ENCODE measurements at regions not wholly inside any gene's neighbourhood (a gene's known extent, or its start where the extent isn't known, plus 50 kb on each side); places are given as distances from the start of the nearest gene placed in this dataset.
"Not testable (repeated sequence)": the region's sequence is repeated elsewhere in the genome, so short reads cannot be mapped to it uniquely, and the experiment has no call there.

DNA sequence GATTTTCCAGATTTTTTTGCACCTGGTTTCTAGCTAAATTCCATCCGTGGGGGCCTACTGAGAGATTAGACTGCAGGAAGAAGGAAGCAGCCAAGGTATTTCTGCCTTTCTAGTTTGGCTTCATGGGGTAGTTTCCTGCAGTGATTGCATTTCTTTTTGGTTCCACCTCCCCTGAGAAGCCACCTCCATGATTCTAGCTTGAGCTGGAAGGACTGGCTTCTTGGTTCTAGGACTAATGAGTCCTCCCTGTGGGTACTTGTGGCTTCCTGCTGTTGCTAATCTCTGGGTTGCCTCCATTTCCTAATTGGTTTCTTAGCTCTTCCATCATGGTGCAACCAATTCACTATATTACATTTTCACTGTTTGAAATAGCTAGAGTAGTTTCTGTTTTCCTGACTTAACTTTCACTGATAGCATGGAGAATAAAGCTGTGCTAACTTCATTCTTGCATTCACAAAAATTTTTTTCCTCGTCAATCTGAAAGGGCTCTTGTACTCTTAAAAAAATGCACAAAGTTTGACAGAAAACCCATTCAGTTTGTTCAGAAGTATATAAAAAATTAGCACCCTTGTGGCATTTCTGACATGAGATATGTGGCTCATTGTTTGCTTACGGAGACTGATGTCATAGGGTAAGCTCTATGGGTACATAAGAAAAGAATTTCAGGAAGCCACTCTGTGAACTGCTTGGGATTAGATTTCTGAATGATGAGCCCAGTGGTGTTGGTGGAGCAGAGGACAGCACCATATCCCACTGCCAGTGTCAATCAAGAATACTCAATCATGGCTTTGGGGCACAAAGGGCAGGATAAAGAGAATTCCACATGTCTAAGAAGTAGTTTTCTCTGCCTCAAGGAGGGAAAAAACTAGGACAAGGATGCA is 242.8 kb upstream of the RBMS1 start:
- Mint-ChIP-seq H3K36me3 (peaks cover 3% of the 10 kb centered on the region), H3K27ac (no peak overlapping the region), H3K4me3 (no peak overlapping the region), H3K4me1 (ENCODE audit: low read depth) (no peaks in the 10 kb centered on the region), H3K9me3 (ENCODE audit: low read depth) (no peaks in the 10 kb centered on the region), H3K27me3 (peaks cover 1% of the 10 kb centered on the region)

DNA sequence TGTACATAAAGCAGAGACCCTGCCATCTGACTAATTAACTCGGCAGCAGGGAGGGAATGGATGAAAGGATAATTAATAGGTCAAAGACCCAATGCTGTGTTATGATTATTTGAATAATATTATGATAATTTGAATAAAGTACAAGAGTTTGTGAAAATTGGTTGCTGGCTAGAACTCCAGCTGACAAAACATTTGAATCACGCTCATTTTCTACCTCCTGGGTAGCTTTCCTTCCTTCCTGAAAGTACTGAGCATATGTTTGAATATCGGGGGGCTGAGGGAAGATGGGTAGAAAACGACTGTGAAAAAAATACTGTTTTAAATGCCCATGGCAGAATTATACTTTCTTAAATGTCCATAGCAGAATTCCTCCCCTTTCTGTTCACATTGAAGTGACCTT is 243.6 kb upstream of the RBMS1 start:
- Mint-ChIP-seq H3K36me3 (peaks cover 3% of the 10 kb centered on the region), H3K4me3 (no peak overlapping the region), H3K9me3 (ENCODE audit: low read depth) (no peaks in the 10 kb centered on the region), H3K27ac (no peak overlapping the region), H3K27me3 (peaks cover 1% of the 10 kb centered on the region), H3K4me1 (ENCODE audit: low read depth) (no peaks in the 10 kb centered on the region)

DNA sequence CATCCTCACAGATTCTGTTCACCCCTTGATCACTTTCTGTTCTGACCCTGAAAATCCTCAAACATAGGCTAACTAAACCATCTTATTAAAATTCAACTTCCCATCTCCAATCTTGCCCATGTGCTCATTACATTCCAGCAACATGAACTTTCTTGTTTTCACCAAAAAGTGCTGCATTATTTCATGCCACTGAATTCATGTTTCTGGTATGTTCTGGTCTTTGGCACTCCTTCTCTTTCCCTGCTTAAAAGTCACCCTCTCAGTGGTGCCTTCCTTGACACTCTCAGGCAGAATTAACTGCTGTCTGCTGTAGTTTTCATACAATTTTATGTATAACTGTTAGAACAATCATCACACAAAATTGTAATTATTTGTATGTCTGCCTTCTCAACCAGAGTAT is 247.7 kb upstream of the RBMS1 start:
- H3K27ac Mint-ChIP-seq, result no peak overlapping the region
- H3K9me3 Mint-ChIP-seq (ENCODE audit: low read depth), result no peaks in the 10 kb centered on the region
- H3K4me3 Mint-ChIP-seq, result no peak overlapping the region
- H3K36me3 Mint-ChIP-seq, result peaks cover 3% of the 10 kb centered on the region
- no peaks in the 10 kb centered on the region for H3K27me3 Mint-ChIP-seq
- no peaks in the 10 kb centered on the region for H3K4me1 Mint-ChIP-seq (ENCODE audit: low read depth)

DNA sequence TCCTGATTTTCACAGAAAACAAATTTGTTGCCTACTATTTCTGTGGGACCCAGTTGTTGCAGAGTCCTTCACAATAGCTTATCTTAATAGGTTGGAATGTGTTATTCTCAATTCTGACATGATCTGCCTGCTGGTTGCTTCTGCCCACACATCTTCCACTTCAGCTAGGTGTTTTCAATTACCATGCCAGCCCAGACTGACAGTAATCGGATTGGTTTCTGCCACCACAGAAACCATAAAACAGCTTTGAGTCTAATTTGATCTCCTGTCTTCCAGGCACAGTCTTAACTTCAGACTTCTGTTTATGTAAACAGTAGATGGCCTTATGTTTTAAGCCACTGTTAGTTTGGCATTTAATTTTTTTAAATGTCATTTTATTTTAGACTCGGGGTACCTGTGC is 248.2 kb upstream of the RBMS1 start:
- H3K27ac Mint-ChIP-seq, result no peak overlapping the region
- no peak overlapping the region for H3K4me3 Mint-ChIP-seq
- no peaks in the 10 kb centered on the region for H3K27me3 Mint-ChIP-seq
- H3K9me3 Mint-ChIP-seq (ENCODE audit: low read depth), result no peaks in the 10 kb centered on the region
- peaks cover 3% of the 10 kb centered on the region for H3K36me3 Mint-ChIP-seq
- no peaks in the 10 kb centered on the region for H3K4me1 Mint-ChIP-seq (ENCODE audit: low read depth)

DNA sequence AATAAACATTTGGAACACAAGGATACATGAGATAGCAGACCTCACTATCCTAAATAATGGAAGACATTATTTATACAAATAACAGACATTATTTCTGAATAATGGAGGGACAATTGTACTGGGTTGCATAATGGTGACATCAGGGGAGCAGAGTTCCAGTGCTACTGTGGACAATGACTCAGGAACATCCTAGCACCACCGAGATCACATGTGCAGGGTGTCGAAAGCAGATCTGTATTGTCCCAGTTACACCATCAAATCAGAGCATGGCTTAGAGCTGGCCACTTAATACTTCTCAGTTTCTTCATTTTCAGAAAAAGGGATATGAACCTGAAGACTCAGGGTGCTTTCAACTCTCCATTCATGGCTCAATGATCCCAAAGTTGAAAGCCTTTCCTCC is 249.1 kb upstream of the RBMS1 start:
- Mint-ChIP-seq H3K27me3 (no peaks in the 10 kb centered on the region), H3K27ac (no peak overlapping the region), H3K9me3 (ENCODE audit: low read depth) (no peaks in the 10 kb centered on the region), H3K4me3 (no peak overlapping the region), H3K4me1 (ENCODE audit: low read depth) (no peaks in the 10 kb centered on the region), H3K36me3 (peaks cover 3% of the 10 kb centered on the region)

DNA sequence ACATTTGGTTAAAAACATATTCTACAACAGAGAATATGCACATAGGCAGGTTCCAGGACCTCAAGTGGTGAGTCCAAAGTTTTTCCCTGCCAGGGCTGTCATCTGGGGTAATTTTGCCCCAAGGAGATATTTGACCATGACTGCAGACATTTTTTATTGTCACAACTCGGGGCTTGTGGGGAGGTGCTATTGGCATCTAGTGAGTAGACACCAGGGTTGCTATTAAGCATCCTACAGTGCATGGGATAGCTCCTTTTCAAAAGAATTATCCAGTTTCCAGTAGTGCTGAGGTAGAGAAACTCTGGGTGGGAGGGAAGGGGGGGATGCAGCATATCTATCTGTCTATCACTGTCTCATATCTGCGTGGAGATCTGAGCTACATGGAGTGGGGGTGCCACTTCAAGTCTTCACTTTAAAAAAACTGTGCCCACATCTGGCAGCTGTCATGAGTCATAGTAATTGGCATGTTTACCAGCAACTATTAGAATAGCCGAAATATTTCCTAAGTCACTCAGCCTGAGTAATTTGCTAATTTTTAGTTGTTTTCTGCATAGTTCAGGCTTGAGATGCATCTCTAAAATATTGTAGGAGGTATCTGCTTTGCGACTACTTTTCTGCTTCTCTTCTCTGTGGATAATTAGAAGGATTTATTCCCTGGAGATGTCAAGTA is 254.0 kb upstream of the RBMS1 start:
- no peaks in the 10 kb centered on the region for H3K9me3 Mint-ChIP-seq (ENCODE audit: low read depth)
- no peaks in the 10 kb centered on the region for H3K36me3 Mint-ChIP-seq
- H3K27ac Mint-ChIP-seq, result no peak overlapping the region
- H3K4me1 Mint-ChIP-seq (ENCODE audit: low read depth), result no peaks in the 10 kb centered on the region
- no peak overlapping the region for H3K4me3 Mint-ChIP-seq
- no peaks in the 10 kb centered on the region for H3K27me3 Mint-ChIP-seq

DNA sequence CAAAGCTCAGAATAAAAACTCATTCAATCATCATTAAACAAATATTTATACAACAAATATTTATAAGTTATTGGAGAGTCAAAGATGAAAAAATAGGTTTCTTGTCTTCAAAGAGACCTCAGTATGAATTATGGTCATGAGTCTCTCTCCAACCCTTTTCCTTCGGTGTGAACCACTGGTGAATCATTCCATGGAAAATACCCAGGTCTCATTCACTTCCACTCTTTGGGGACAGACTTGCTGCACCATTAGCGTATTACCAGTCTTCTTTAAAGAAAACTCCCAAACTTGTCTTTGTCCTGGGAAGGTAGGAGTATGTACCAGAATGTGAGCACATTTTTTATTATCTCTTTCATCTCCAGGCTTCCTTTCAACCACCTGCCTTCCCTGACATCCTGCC is 257.4 kb upstream of the RBMS1 start:
- no peak overlapping the region for H3K4me3 Mint-ChIP-seq

DNA sequence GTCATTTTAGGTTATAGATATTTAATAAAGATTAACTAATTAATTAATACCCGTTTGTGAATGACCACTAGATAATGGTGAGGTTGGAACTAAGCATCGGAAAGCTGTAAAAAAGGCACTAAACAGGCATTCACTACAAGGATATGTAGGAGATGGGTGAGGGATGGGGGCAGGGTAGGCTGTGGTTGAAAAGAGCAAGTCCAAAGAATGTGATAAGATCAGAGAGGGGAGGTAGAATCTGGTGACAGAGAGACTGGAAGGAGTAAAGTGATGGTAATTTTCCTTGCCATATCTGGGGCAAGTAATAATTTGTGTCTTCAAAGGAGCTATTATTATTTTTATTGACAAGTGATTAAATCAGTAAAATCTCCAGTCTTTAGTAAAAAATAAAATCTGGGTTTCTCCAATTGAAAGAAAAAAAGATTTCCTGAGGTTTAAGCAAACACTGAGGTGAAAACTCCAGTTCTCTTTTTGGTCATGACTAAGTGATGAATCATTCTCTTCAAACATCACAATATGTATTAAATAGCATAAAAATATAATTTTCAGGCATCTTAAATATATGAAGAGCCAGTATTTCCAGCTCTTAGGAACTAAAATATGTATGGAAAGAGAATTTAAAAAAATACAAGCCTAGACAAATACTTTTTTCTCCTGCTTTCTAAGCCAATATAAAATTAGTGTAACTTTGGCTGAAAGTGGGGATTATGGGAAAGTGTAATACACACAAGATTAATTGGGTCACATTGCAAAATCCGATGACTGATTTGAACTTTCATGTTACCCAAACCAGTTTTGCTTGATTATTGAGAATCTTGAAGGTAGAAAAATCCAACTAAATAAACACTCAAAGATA is 259.1 kb upstream of the RBMS1 start:
- H3K27me3 Mint-ChIP-seq, result no peaks in the 10 kb centered on the region
- peaks cover 8% of the 10 kb centered on the region for H3K9me3 Mint-ChIP-seq (ENCODE audit: low read depth)
- no peak overlapping the region for H3K4me3 Mint-ChIP-seq
- no peaks in the 10 kb centered on the region for H3K4me1 Mint-ChIP-seq (ENCODE audit: low read depth)
- H3K27ac Mint-ChIP-seq, result no peak overlapping the region
- peaks cover 3% of the 10 kb centered on the region for H3K36me3 Mint-ChIP-seq

More for the DNA sequence above, 257.4 kb upstream of the RBMS1 start:
- H3K36me3 Mint-ChIP-seq, result peaks cover 3% of the 10 kb centered on the region
- H3K27ac Mint-ChIP-seq, result no peak overlapping the region
- H3K27me3 Mint-ChIP-seq, result no peaks in the 10 kb centered on the region
- peaks cover 8% of the 10 kb centered on the region for H3K9me3 Mint-ChIP-seq (ENCODE audit: low read depth)
- H3K4me1 Mint-ChIP-seq (ENCODE audit: low read depth), result no peaks in the 10 kb centered on the region

DNA sequence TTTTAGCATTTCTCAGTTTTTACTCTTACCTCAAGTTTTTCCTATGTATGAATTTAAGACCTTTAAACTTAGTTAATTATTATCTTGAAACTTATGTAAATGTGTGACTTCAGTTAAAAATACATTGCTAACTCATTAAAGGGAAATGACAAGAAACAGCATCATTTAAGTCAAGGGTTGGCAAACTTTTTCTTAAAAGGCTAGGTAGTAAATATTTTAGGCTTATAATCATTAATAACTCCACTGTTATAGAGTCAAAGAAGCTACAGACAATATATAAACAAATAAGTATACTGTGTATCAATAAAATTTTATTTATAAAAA is 259.7 kb upstream of the RBMS1 start:
- peaks cover 8% of the 10 kb centered on the region for H3K9me3 Mint-ChIP-seq (ENCODE audit: low read depth)
- peaks cover 3% of the 10 kb centered on the region for H3K36me3 Mint-ChIP-seq
- no peak overlapping the region for H3K27ac Mint-ChIP-seq
- H3K4me1 Mint-ChIP-seq (ENCODE audit: low read depth), result no peaks in the 10 kb centered on the region
- H3K4me3 Mint-ChIP-seq, result no peak overlapping the region
- H3K27me3 Mint-ChIP-seq, result no peaks in the 10 kb centered on the region

DNA sequence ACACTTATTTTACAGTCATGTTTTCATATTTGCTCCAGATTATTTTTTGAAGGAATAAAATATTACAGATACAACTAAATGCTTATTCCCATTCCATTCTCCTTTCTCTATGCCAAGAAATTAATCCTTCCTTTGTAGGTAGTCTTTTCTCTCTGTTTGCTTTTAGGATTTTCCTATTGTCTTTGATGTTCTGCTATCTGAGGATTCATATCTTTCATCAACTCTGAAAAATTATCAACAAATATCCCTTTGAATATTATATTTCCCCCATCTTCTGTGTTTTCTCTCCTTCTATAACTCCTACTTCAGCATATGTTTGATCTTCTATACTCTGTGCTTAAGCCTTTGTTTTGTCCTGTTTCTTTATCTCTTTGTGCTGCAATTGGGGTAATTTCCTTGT is 260.4 kb upstream of the RBMS1 start:
- no peaks in the 10 kb centered on the region for H3K27me3 Mint-ChIP-seq
- H3K9me3 Mint-ChIP-seq (ENCODE audit: low read depth), result peaks cover 8% of the 10 kb centered on the region
- no peaks in the 10 kb centered on the region for H3K4me1 Mint-ChIP-seq (ENCODE audit: low read depth)
- H3K36me3 Mint-ChIP-seq, result peaks cover 3% of the 10 kb centered on the region
- no peak overlapping the region for H3K27ac Mint-ChIP-seq
- no peak overlapping the region for H3K4me3 Mint-ChIP-seq

DNA sequence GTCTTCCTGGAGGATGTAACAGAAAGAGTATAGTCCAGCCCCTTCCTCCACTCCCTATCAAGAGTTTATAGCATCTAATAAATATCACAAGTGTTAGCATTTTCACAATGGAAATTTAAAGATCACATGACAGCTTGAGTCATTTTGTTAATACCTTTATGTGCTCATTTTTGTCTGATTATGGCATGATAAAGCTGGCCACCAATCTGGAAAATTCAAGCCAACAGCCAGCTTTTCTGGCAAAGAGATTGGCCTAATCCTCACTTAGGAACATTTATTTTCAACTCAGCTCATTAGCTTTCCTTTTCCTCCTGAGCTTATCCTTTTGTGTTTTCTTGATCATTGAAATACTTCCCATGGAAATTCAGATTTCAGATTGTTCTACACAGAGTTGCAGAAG is 262.9 kb upstream of the RBMS1 start:
- no peaks in the 10 kb centered on the region for H3K4me1 Mint-ChIP-seq (ENCODE audit: low read depth)
- no peak overlapping the region for H3K4me3 Mint-ChIP-seq
- peaks cover 9% of the 10 kb centered on the region for H3K9me3 Mint-ChIP-seq (ENCODE audit: low read depth)
- H3K36me3 Mint-ChIP-seq, result peaks cover 4% of the 10 kb centered on the region
- no peaks in the 10 kb centered on the region for H3K27me3 Mint-ChIP-seq
- no peak overlapping the region for H3K27ac Mint-ChIP-seq

DNA sequence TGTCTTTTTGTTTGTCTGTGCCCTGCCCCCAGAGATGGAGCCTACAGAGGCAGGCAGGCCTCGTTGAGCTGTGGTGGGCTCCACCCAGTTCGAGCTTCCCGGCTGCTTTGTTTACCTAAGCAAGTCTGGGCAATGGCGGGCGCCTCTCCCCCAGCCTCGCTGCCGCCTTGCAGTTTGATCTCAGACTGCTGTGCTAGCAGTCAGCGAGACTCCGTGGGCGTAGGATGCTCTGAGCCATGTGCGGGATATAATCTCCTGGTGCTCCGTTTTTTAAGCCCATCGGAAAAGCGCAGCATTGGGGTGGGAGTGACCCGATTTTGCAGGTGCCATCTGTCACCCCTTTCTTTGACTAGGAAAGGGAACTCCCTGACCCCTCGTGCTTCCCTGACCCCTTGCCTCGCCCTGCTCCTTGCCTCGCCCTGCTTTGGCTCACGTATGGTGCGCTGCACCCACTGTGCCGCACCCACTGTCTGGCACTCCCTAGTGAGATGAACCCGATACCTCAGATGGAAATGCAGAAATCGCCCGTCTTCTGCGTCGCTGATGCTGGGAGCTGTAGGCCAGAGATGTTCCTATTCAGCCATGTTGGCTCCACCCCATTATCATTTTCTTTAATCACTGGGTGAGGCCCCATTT is 269.0 kb upstream of the RBMS1 start:
- peaks cover 13% of the 10 kb centered on the region for H3K36me3 Mint-ChIP-seq
- not testable (repeated sequence) for H3K4me3 Mint-ChIP-seq

DNA sequence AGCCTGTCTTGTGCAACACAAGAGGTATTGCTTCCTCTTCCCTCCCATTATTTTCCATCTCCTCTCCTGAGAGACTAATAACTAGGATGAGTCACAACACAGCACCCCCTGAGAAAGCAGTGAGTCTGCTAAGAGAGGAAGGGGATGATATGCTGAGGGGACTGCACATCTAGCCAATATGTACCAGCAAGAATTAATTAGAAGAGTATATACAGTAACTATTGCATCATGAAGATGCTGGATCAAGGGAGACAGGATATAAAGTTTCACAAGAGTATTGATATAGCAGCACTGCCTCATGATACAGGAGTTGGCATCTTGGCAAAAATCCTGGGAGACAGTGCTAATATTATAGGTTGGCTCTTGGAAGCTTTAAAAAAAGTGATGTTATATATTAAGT is 289.9 kb upstream of the RBMS1 start:
- peaks cover 5% of the 10 kb centered on the region for H3K36me3 Mint-ChIP-seq
- no peak overlapping the region for H3K27ac Mint-ChIP-seq
- no peaks in the 10 kb centered on the region for H3K4me1 Mint-ChIP-seq (ENCODE audit: low read depth)
- H3K9me3 Mint-ChIP-seq (ENCODE audit: low read depth), result peaks cover 13% of the 10 kb centered on the region
- no peaks in the 10 kb centered on the region for H3K27me3 Mint-ChIP-seq
- H3K4me3 Mint-ChIP-seq, result no peak overlapping the region

More for the DNA sequence above, 269.0 kb upstream of the RBMS1 start:
- H3K27me3 Mint-ChIP-seq; H3K9me3 Mint-ChIP-seq (ENCODE audit: low read depth); H3K4me1 Mint-ChIP-seq (ENCODE audit: low read depth); H3K27ac Mint-ChIP-seq: not testable (repeated sequence)

DNA sequence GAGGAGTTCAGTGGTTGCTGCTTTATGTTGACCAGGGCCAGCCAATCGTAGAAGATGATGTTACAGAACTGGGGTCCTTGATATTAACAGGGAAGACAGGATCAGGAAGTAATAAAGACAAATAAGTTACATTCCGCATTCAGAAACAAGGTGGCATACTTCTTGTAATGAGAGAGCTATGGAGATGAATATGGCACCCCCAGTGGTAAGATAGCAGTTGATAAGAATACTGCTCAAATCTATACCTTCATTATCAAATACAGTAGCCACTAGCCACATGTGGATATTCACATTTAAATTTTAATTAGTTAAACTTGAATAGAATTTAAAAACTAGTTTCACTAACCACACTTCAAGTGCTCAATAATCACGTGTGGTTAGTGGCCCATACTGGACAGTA is 290.4 kb upstream of the RBMS1 start:
- Mint-ChIP-seq H3K36me3 (peaks cover 3% of the 10 kb centered on the region), H3K27me3 (no peaks in the 10 kb centered on the region), H3K9me3 (ENCODE audit: low read depth) (peaks cover 10% of the 10 kb centered on the region), H3K4me1 (ENCODE audit: low read depth) (no peaks in the 10 kb centered on the region), H3K27ac (no peak overlapping the region), H3K4me3 (no peak overlapping the region)

DNA sequence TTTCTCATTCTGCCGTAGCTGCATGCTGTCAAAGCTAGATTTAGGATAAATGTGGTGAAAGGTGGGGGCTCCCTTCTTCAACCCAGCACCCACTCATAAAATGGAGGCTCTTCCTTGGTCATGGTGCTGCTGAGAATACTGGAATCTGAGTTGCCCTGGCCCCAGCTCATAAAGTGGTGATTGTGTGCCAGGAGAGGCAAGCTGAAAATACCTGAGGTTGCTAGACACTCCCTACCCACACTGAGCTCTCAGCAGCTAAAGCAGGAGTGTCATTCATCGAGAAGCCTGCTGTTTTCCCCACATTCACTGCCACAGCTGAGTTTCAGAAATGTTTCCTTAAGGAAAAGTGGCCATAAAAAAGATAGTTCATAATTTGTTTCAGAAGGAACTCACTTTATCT is 297.1 kb upstream of the RBMS1 start:
- Mint-ChIP-seq H3K9me3 (ENCODE audit: low read depth) (no peaks in the 10 kb centered on the region), H3K27me3 (no peaks in the 10 kb centered on the region), H3K27ac (no peak overlapping the region), H3K36me3 (no peaks in the 10 kb centered on the region), H3K4me1 (ENCODE audit: low read depth) (no peaks in the 10 kb centered on the region), H3K4me3 (no peak overlapping the region)
